ENCODE measurements at regions not wholly inside any gene's neighbourhood (a gene's known extent, or its start where the extent isn't known, plus 50 kb on each side); places are given as distances from the start of the nearest gene placed in this dataset.

DNA sequence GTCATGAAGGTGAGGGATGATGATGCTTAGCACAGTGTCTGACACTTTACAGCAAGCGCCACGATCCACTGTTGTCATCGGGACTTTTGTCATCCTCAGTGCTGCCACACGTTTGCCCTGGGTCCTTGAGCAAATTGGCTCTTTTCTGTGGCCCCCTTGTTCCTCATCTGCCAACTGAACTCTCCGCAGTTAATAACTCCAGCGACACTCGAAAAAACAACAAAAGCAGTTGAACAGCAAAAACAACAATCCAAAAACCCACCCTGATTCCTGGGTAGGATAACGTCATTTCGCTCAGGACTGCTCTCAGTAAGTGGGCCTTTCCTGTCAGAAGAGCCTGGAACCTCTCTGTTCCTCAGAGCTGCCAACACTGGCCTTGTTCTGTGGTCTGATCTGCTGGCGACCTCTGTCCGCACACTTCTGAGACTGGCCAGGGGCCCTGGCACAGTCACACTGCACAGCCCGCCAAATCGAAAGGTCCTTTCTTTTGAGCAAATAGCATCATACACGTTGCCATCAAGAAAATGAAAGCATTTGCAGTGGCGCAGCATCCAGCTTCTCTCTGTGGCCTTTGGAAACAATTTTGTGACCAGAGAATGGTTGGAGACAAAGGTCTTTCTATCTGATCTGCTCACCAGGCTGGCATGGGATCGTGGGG, 79.9 kb upstream of the SYT13 start (continued):
- TF ChIP-seq, protein P1, sequence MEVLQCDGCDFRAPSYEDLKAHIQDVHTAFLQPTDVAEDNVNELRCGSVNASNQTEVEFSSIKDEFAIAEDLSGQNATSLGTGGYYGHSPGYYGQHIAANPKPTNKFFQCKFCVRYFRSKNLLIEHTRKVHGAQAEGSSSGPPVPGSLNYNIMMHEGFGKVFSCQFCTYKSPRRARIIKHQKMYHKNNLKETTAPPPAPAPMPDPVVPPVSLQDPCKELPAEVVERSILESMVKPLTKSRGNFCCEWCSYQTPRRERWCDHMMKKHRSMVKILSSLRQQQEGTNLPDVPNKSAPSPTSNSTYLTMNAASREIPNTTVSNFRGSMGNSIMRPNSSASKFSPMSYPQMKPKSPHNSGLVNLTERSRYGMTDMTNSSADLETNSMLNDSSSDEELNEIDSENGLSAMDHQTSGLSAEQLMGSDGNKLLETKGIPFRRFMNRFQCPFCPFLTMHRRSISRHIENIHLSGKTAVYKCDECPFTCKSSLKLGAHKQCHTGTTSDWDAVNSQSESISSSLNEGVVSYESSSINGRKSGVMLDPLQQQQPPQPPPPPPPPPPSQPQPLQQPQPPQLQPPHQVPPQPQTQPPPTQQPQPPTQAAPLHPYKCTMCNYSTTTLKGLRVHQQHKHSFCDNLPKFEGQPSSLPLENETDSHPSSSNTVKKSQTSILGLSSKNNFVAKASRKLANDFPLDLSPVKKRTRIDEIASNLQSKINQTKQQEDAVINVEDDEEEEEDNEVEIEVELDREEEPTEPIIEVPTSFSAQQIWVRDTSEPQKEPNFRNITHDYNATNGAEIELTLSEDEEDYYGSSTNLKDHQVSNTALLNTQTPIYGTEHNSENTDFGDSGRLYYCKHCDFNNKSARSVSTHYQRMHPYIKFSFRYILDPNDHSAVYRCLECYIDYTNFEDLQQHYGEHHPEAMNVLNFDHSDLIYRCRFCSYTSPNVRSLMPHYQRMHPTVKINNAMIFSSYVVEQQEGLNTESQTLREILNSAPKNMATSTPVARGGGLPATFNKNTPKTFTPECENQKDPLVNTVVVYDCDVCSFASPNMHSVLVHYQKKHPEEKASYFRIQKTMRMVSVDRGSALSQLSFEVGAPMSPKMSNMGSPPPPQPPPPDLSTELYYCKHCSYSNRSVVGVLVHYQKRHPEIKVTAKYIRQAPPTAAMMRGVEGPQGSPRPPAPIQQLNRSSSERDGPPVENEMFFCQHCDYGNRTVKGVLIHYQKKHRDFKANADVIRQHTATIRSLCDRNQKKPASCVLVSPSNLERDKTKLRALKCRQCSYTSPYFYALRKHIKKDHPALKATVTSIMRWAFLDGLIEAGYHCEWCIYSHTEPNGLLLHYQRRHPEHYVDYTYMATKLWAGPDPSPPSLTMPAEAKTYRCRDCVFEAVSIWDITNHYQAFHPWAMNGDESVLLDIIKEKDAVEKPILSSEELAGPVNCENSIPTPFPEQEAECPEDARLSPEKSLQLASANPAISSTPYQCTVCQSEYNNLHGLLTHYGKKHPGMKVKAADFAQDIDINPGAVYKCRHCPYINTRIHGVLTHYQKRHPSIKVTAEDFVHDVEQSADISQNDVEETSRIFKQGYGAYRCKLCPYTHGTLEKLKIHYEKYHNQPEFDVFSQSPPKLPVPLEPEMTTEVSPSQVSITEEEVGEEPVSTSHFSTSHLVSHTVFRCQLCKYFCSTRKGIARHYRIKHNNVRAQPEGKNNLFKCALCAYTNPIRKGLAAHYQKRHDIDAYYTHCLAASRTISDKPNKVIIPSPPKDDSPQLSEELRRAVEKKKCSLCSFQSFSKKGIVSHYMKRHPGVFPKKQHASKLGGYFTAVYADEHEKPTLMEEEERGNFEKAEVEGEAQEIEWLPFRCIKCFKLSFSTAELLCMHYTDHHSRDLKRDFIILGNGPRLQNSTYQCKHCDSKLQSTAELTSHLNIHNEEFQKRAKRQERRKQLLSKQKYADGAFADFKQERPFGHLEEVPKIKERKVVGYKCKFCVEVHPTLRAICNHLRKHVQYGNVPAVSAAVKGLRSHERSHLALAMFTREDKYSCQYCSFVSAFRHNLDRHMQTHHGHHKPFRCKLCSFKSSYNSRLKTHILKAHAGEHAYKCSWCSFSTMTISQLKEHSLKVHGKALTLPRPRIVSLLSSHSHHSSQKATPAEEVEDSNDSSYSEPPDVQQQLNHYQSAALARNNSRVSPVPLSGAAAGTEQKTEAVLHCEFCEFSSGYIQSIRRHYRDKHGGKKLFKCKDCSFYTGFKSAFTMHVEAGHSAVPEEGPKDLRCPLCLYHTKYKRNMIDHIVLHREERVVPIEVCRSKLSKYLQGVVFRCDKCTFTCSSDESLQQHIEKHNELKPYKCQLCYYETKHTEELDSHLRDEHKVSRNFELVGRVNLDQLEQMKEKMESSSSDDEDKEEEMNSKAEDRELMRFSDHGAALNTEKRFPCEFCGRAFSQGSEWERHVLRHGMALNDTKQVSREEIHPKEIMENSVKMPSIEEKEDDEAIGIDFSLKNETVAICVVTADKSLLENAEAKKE (CRISPR knock-in tag; IDR thresholded peaks at IDR 0.05): no peak
- TF ChIP-seq ZNF114 (CRISPR knock-in tag; IDR thresholded peaks at IDR 0.05) (no peak), EZH2phosphoT487 (IDR thresholded peaks at IDR 0.05; ENCODE audit: unreplicated experiment) (no peak), JUNB (IDR thresholded peaks at IDR 0.05; ENCODE audit: unreplicated experiment) (no peak)

DNA sequence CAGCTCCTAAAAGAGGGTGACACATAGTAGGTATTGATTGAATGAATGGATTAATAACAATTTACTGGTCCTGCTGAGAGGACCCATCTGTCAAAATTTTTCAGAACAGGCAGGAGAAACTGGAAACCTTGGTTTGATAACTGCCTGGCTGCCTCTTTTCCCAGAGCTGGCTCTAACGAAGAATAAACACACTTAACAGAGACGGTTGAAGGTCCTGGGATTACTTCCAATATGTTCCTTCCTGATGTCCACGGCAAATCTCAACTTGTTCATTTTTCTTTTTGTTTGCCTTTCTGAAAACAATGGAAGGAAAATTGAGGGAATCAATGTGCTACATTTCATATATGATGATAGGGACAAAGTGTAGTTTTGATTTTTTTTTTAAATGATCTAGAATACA, 76.5 kb upstream of the SYT13 start:
- H3K27ac Mint-ChIP-seq: no peak overlapping the region
- Histone ChIP-seq H3K4me3 (no peak overlapping the region), H3K27ac (ENCODE audit: low read depth) (no peak overlapping the region), H2AFZ (no peak overlapping the region), H3K4me1 (ENCODE audit: insufficient read depth) (no peaks in the 10 kb centered on the region), H3K9me2 (ENCODE audit: insufficient read depth) (no peaks in the 10 kb centered on the region), H3K4me2 (no peak overlapping the region), H4K20me1 (replicated peaks; ENCODE audit: insufficient read depth) (no peaks in the 10 kb centered on the region), H3F3A (replicated peaks; ENCODE audit: low read depth) (no peaks in the 10 kb centered on the region), H3K79me2 (replicated peaks; ENCODE audit: insufficient read depth) (no peaks in the 10 kb centered on the region), H3K27me3 (ENCODE audit: insufficient read depth) (no peaks in the 10 kb centered on the region), H3K36me3 (ENCODE audit: insufficient read depth) (no peaks in the 10 kb centered on the region)
- no peak overlapping the region for H3K4me3 Mint-ChIP-seq
- no peaks in the 10 kb centered on the region for H3K36me3 Mint-ChIP-seq (ENCODE audit: low read depth)
- no peak for DNase-seq (ENCODE audit: low spot score)
- no peak for TF ChIP-seq EZH2 (IDR thresholded peaks at IDR 0.05; ENCODE audit: low read depth, unreplicated experiment)
- no peak for TF ChIP-seq ZNF331 (CRISPR knock-in tag; IDR thresholded peaks at IDR 0.05; ENCODE audit: low read depth)
- no peaks in the 10 kb centered on the region; the same call in 2 of the 3 replicates for H3K4me1 Mint-ChIP-seq
- ATAC-seq: no peak
- no peaks in the 10 kb centered on the region for H3K27me3 Mint-ChIP-seq (ENCODE audit: insufficient read depth, low read depth, poor library complexity)
- H3K9me3 Mint-ChIP-seq: no peaks in the 10 kb centered on the region

Data from GM23338 (cell line).